Loucy (cell line): ENCODE measurements at regions not wholly inside any gene's neighbourhood (a gene's known extent, or its start where the extent isn't known, plus 50 kb on each side); places are given as distances from the start of the nearest gene placed in this dataset.

Source experiments
- H2AFZ ChIP-seq: fragments of 200-600 bp; sonication (generic); 2 replicates; pipeline ENCODE4 v1.6.0; 2016; ENCODE audit warnings: antibody characterized with exemption, mild to moderate bottlenecking, low read length, moderate library complexity
- H3F3A ChIP-seq: fragments of 200-600 bp; 2 replicates; pipeline ENCODE4 v1.6.0; 2016; ENCODE audit warnings: antibody characterized with exemption, low read depth, mild to moderate bottlenecking
- H3K27me3 ChIP-seq: fragments of 200-600 bp; sonication (generic); 2 replicates; pipeline ENCODE4 v1.6.1; 2014; ENCODE audit warnings: low read length, mild to moderate bottlenecking; ENCODE audit not compliant: insufficient read depth, poor library complexity, severe bottlenecking
- H3K36me3 ChIP-seq: fragments of 200-600 bp; sonication (generic); 2 replicates; pipeline ENCODE4 v1.6.1; 2016; ENCODE audit warnings: low read length; ENCODE audit not compliant: insufficient read depth
- H3K4me1 ChIP-seq: fragments of 200-600 bp; sonication (generic); 2 replicates; pipeline ENCODE4 v1.5.1; 2014; ENCODE audit warnings: low read length, mild to moderate bottlenecking; ENCODE audit not compliant: insufficient read depth, poor library complexity, severe bottlenecking
- H3K4me2 ChIP-seq: fragments of 200-600 bp; sonication (generic); 2 replicates; pipeline ENCODE4 v1.6.0; 2014; ENCODE audit warnings: antibody characterized with exemption, low read length, low read depth, mild to moderate bottlenecking; ENCODE audit not compliant: poor library complexity, severe bottlenecking
- H3K4me3 ChIP-seq: fragments of 200-600 bp; sonication (generic); 2 replicates; pipeline ENCODE4 v1.5.1; 2014; ENCODE audit warnings: low read length, mild to moderate bottlenecking, mixed read lengths; ENCODE audit not compliant: poor library complexity, severe bottlenecking
- H3K79me2 ChIP-seq: fragments of 200-600 bp; sonication (generic); 2 replicates; pipeline ENCODE4 v1.6.1; 2014; ENCODE audit warnings: low read length; ENCODE audit not compliant: insufficient read depth
- H3K9ac ChIP-seq: fragments of 200-600 bp; sonication (generic); 2 replicates; pipeline ENCODE4 v1.6.0; 2014; ENCODE audit warnings: mild to moderate bottlenecking, low read depth, low read length, moderate library complexity; ENCODE audit not compliant: poor library complexity, severe bottlenecking
- H3K9me2 ChIP-seq: fragments of 200-600 bp; sonication (generic); replicated peaks from 2 replicates; pipeline ENCODE4 v1.6.1; 2016; ENCODE audit warnings: low read depth, low read length, mixed read lengths
- H3K9me3 ChIP-seq: fragments of 200-600 bp; sonication (generic); 2 replicates; pipeline ENCODE4 v1.6.1; 2014; ENCODE audit warnings: mild to moderate bottlenecking, antibody characterized with exemption, low read length, low read depth; ENCODE audit not compliant: insufficient read depth
- H4K20me1 ChIP-seq: fragments of 200-600 bp; sonication (generic); 2 replicates; pipeline ENCODE4 v1.6.0; 2014; ENCODE audit warnings: antibody characterized with exemption, low read length, mild to moderate bottlenecking; ENCODE audit not compliant: insufficient read depth, poor library complexity, severe bottlenecking
- CTCF ChIP-seq: fragments of 200-600 bp; sonication (generic); conservative IDR thresholded peaks from 2 replicates; pipeline ENCODE4 v1.5.1; 2014; ENCODE audit warnings: mild to moderate bottlenecking, antibody characterized with exemption, low read length
- EZH2phosphoT487 ChIP-seq: fragments of 200-600 bp; IDR thresholded peaks from 2 replicates; pipeline ENCODE4 v1.6.1; 2018; ENCODE audit warnings: antibody characterized with exemption, mild to moderate bottlenecking, moderate library complexity, borderline replicate concordance

GRCh38 chr17:52938623-52939230 is 780.2 kb upstream of the CA10 start:
- Histone ChIP-seq H3K9me2 (no peaks in the 10 kb centered on the region), H3K9me3 (no peaks in the 10 kb centered on the region), H3K4me3 (no peak overlapping the region), H3K4me2 (no peak overlapping the region), H3K36me3 (no peaks in the 10 kb centered on the region), H3K9ac (no peak overlapping the region), H3F3A (no peaks in the 10 kb centered on the region), H2AFZ (no peak overlapping the region), H3K4me1 (no peaks in the 10 kb centered on the region), H4K20me1 (no peaks in the 10 kb centered on the region), H3K79me2 (no peaks in the 10 kb centered on the region), H3K27me3 (no peaks in the 10 kb centered on the region)
- no peak for TF ChIP-seq EZH2phosphoT487
- TF ChIP-seq CTCF, result no peak

- H2AFZ ChIP-seq, result no peak overlapping the region
- H3K9me2 ChIP-seq, result no peaks in the 10 kb centered on the region
- H3K9me3 ChIP-seq, result no peaks in the 10 kb centered on the region
- no peaks in the 10 kb centered on the region for H4K20me1 ChIP-seq
- no peaks in the 10 kb centered on the region for H3K79me2 ChIP-seq
- no peak for TF ChIP-seq CTCF
- no peak for TF ChIP-seq EZH2phosphoT487
- no peaks in the 10 kb centered on the region for H3K27me3 ChIP-seq
- H3K4me3 ChIP-seq, result no peak overlapping the region
- no peaks in the 10 kb centered on the region for H3K36me3 ChIP-seq
- no peak overlapping the region for H3K9ac ChIP-seq
- no peak overlapping the region for H3K4me2 ChIP-seq
- no peaks in the 10 kb centered on the region for H3K4me1 ChIP-seq
- H3F3A ChIP-seq, result no peaks in the 10 kb centered on the region
Measured at GRCh38 chr17:52930581-52930980, 772.1 kb upstream of the CA10 start.

- H3F3A ChIP-seq, result no peaks in the 10 kb centered on the region
- H2AFZ ChIP-seq, result no peak overlapping the region
- no peak overlapping the region for H3K4me3 ChIP-seq
- no peaks in the 10 kb centered on the region for H3K27me3 ChIP-seq
- no peak overlapping the region for H3K9ac ChIP-seq
- no peaks in the 10 kb centered on the region for H3K4me1 ChIP-seq
- no peaks in the 10 kb centered on the region for H3K79me2 ChIP-seq
- no peaks in the 10 kb centered on the region for H4K20me1 ChIP-seq
- H3K9me3 ChIP-seq, result no peaks in the 10 kb centered on the region
- no peaks in the 10 kb centered on the region for H3K9me2 ChIP-seq
- H3K4me2 ChIP-seq, result no peak overlapping the region
- TF ChIP-seq CTCF (no peak), EZH2phosphoT487 (no peak)
- H3K36me3 ChIP-seq, result no peaks in the 10 kb centered on the region
Measured at GRCh38 chr17:52930145-52930544, 771.6 kb upstream of the CA10 start.
